Fibroblast of the aortic adventitia (primary cell): ENCODE measurements at regions not wholly inside any gene's neighbourhood (a gene's known extent, or its start where the extent isn't known, plus 50 kb on each side); places are given as distances from the start of the nearest gene placed in this dataset.

ENCODE experiments used
- DNase-seq: peaks from one replicate; pipeline ENCODE4 v3.0.0-alpha.2; 2010; ENCODE audit warnings: low read depth
- H3K4me3 ChIP-seq: 2 replicates; pipeline ENCODE4 v1.5.1; 2011; ENCODE audit warnings: low read depth, mild to moderate bottlenecking, control low read depth, low read length, moderate library complexity
- CTCF ChIP-seq: IDR thresholded peaks from 2 replicates; pipeline ENCODE4 v1.5.1; 2011; ENCODE audit warnings: mild to moderate bottlenecking, low read length, control low read depth, inconsistent platforms; ENCODE audit not compliant: insufficient read depth

- peak; percentile 14 for TF ChIP-seq CTCF
- no peak overlapping the region for H3K4me3 ChIP-seq
- DNase-seq = peak; percentile 35
Observed at GRCh38 chr10:105691811-105692210, 1050.7 kb downstream of the SORCS3 start.

- no peak for TF ChIP-seq CTCF
- DNase-seq = no peak
- no peak overlapping the region for H3K4me3 ChIP-seq
Observed at GRCh38 chr10:105682911-105683310, 1041.8 kb downstream of the SORCS3 start.

GRCh38 chr10:105681051-105681450 lies 1040.0 kb downstream of the SORCS3 start:
- DNase-seq = peak; percentile 4
- no peak for TF ChIP-seq CTCF
- H3K4me3 ChIP-seq = no peak overlapping the region

GRCh38 chr10:105679781-105680180 lies 1038.7 kb downstream of the SORCS3 start:
- no peak for DNase-seq
- H3K4me3 ChIP-seq = no peak overlapping the region
- TF ChIP-seq CTCF = no peak

GRCh38 chr10:105675333-105675732 lies 1034.2 kb downstream of the SORCS3 start:
- no peak for TF ChIP-seq CTCF
- no peak for DNase-seq
- no peak overlapping the region for H3K4me3 ChIP-seq

- H3K4me3 ChIP-seq = no peak overlapping the region
- TF ChIP-seq CTCF = no peak
Observed at GRCh38 chr10:105674448-105674847, 1033.4 kb downstream of the SORCS3 start.

GRCh38 chr10:105658696-105659095 lies 1017.6 kb downstream of the SORCS3 start:
- DNase-seq = peak; percentile 4
- H3K4me3 ChIP-seq = no peak overlapping the region
- TF ChIP-seq CTCF = no peak

More at GRCh38 chr10:105674448-105674847, 1033.4 kb downstream of the SORCS3 start:
- DNase-seq = no peak
